Lower leg skin (tissue), 4 donors: ENCODE measurements at regions not wholly inside any gene's neighbourhood (a gene's known extent, or its start where the extent isn't known, plus 50 kb on each side); places are given as distances from the start of the nearest gene placed in this dataset.

ENCODE experiments used
- DNase-seq, 2 donors: peaks; one replicate each; pipeline ENCODE4 v3.0.0-alpha.2; 2019; ENCODE audit warnings: low spot score in 2 of 2
- H3K4me3 ChIP-seq: fragments of 200-600 bp; sonication (generic); 2 replicates; pipeline ENCODE4 v1.5.1; 2017; ENCODE audit warnings: mild to moderate bottlenecking, low read depth; ENCODE audit not compliant: poor library complexity, severe bottlenecking
- POLR2A ChIP-seq, 2 donors: fragments of 450-650 bp; IDR thresholded peaks; one replicate each; pipeline ENCODE4 v1.6.1; 2016 to 2017; ENCODE audit warnings: antibody characterized with exemption in 2 of 2, mild to moderate bottlenecking in 1 of 2, moderate library complexity in 1 of 2
- WGBS, 2 donors: methylation state at CpG; one replicate each; pipeline ENCODE4 v1.1.5; 2018; 5-methylcytosine and 5-hydroxymethylcytosine counted together
- intact Hi-C: fragments of 100-400 bp; cut with DNase I; formaldehyde crosslinking; loops from one replicate; pipeline ENCODE4 v1.15.0; 2023; ENCODE audit warnings: low total_unique reads
- TF ChIP-seq, protein P1 (sequence below), 3 donors: fragments of 450-650 bp; IDR thresholded peaks; one replicate each; pipeline ENCODE4 v1.5.1; 2016; ENCODE audit warnings: antibody characterized with exemption in 3 of 3, mild to moderate bottlenecking in 3 of 3, moderate library complexity in 2 of 3

DNA sequence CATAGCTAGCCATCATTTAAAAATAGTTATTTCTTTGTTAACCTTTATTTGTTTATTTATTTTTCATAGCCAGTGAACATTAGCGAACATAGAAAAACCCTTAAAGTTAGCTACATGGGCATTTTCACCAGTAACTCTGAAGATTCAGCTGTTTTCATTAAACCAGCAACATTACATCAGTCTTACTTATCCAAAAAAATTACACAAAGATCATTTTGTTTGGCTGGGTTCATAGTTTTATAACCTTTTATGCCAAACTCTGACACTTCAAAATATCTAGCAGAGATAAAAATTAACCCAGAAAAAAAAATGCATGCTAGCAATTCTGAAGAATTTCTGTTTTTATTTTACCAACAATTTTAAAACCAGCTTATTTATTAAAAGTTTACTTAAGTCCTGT lies 784.1 kb downstream of the PCDH18 start:
- no peak overlapping the region for H3K4me3 ChIP-seq
- TF ChIP-seq POLR2A (IDR thresholded peaks at IDR 0.05) = no peak
- TF ChIP-seq, protein P1, sequence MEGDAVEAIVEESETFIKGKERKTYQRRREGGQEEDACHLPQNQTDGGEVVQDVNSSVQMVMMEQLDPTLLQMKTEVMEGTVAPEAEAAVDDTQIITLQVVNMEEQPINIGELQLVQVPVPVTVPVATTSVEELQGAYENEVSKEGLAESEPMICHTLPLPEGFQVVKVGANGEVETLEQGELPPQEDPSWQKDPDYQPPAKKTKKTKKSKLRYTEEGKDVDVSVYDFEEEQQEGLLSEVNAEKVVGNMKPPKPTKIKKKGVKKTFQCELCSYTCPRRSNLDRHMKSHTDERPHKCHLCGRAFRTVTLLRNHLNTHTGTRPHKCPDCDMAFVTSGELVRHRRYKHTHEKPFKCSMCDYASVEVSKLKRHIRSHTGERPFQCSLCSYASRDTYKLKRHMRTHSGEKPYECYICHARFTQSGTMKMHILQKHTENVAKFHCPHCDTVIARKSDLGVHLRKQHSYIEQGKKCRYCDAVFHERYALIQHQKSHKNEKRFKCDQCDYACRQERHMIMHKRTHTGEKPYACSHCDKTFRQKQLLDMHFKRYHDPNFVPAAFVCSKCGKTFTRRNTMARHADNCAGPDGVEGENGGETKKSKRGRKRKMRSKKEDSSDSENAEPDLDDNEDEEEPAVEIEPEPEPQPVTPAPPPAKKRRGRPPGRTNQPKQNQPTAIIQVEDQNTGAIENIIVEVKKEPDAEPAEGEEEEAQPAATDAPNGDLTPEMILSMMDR (IDR thresholded peaks at IDR 0.05) = no peak
- no peak for DNase-seq
- WGBS, 2 donors = 72 to 85% methylated on average over 1 of the region's 1 CpG
- intact Hi-C loops = no loop called here

DNA sequence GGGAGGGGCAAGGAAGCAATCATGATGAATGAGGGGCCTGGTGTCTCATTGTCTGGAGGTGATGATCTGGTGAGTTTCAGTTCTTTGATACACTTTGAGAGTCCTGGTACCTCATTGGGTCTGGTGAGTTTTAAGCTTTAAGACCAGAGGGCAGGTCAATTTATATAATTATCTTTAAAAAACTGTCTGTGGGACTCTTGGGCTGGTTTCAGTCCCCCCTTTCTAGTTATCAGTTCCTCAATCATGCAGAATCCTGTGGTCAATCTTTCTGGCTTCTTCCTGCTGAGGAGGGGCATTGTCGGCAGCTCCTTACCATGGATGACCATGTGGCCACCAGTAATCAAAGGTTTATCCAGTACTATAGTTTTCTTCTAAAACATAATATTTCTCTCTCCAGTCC lies 789.1 kb downstream of the PCDH18 start:
- no peak overlapping the region for H3K4me3 ChIP-seq
- DNase-seq = no peak
- 67 to 86% methylated on average over 1 of the region's 1 CpG for WGBS, 2 donors
- intact Hi-C loops = no loop called here
- no peak for TF ChIP-seq POLR2A (IDR thresholded peaks at IDR 0.05)
- TF ChIP-seq, protein P1 (IDR thresholded peaks at IDR 0.05) = no peak

DNA sequence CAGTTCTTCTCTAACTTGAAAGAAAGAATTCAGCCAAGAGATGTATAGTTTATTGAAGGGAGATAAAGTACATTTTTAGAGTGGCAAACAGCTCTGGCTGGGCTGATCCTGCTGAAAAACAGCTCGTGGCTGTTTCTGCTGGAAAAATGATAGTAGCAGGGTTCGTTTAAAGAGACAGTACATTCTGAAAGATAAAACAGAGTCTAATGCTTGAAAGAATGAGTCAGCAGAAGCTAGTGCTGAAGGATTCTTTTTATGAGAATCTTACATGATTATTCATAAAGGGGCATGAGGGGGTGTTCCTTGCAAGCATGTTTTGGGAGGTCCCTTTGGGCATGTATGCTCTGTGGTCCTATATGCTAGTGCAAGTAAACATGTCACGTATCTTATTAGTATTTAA lies 790.0 kb downstream of the PCDH18 start:
- no peak for TF ChIP-seq POLR2A (IDR thresholded peaks at IDR 0.05)
- TF ChIP-seq, protein P1 (IDR thresholded peaks at IDR 0.05) = no peak
- 52 to 54% methylated on average over 3 of the region's 3 CpGs for WGBS, 2 donors
- no peak overlapping the region for H3K4me3 ChIP-seq
- no peak for DNase-seq
- intact Hi-C loops = no loop called here

DNA sequence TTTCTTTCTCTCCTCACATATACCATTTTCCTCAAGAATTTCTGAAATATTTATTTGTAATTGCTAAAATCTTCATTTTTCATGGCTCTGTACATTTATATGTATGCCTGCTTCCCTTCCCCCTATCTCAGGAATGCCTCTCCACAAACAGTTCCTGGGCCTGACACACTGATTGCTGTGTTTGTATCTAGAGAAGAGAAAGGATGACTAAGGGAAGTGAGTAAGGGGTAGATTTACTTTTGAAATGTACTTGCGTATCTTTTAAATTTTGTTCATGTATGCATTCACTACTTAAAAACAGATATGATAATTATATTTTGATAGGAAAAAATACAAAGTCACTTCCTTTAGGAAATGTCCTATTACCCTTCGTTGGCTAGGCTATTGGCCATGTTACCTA lies 790.8 kb downstream of the PCDH18 start:
- H3K4me3 ChIP-seq = no peak overlapping the region
- DNase-seq = no peak
- WGBS, 2 donors = 78 to 79% methylated on average over 2 of the region's 2 CpGs
- TF ChIP-seq, protein P1 (IDR thresholded peaks at IDR 0.05) = no peak
- no peak for TF ChIP-seq POLR2A (IDR thresholded peaks at IDR 0.05)
- intact Hi-C loops = no loop called here

DNA sequence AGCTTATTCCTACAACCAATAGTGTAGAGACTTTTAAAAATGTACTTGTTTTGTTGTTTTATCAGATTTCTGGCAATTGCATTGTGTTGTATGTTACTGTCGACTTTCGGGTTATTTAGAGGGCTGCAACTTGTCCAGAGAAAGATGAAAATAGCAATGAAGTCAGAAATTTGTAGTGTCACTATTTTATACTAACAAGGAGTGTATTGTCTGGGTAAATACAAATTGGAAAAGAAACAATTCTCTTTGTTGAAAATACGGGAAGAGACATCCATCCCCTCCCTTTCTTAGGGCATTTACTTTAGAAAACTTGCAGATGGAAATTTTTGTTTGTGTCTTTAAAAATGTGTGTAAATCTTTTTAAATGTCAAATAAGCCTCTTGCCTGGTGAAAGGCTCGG lies 792.0 kb downstream of the PCDH18 start:
- no peak for DNase-seq
- no peak overlapping the region for H3K4me3 ChIP-seq
- no peak for TF ChIP-seq POLR2A (IDR thresholded peaks at IDR 0.05)
- TF ChIP-seq, protein P1 (IDR thresholded peaks at IDR 0.05) = no peak
- 68 to 77% methylated on average over 4 of the region's 4 CpGs for WGBS, 2 donors
- intact Hi-C loops = no loop called here

DNA sequence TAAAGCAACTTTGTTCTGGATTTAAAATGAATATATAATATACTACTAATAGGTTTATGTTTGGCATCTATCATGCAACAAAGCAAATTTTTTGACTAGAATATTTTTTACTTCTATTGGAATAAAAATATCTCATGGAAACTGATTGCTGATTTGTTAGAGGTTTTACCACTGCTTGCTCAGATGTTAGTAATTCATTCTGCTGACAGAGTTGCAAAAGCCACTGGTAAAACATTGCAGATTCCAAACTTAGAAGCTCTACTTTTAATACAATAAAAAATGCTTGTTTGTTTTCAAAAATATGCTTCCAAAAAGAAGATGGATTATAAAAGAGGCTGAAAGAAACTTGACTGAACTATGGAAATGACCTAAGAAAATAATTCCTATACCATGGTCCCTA lies 795.2 kb downstream of the PCDH18 start:
- no peak for TF ChIP-seq POLR2A (IDR thresholded peaks at IDR 0.05)
- TF ChIP-seq, protein P1 (IDR thresholded peaks at IDR 0.05) = no peak
- no peak overlapping the region for H3K4me3 ChIP-seq
- intact Hi-C loops = no loop called here
- DNase-seq = no peak
